H1 (cell line): ENCODE measurements at regions not wholly inside any gene's neighbourhood (a gene's known extent, or its start where the extent isn't known, plus 50 kb on each side); places are given as distances from the start of the nearest gene placed in this dataset.

ENCODE experiments used
- BRCA1 ChIP-seq: IDR thresholded peaks from 2 replicates; pipeline ENCODE4 v1.6.1; 2012; ENCODE audit warnings: low read depth, low read length, improper control_type of control experiment
- CHD1 ChIP-seq: IDR thresholded peaks from 2 replicates; pipeline ENCODE4 v1.6.1; 2012; ENCODE audit warnings: low read depth, low read length, improper control_type of control experiment
- SRF ChIP-seq: IDR thresholded peaks from 2 replicates; pipeline ENCODE4 v1.6.1; 2011; ENCODE audit warnings: mild to moderate bottlenecking, low read depth, low read length, moderate library complexity
- SUZ12 ChIP-seq: fragments of 200-600 bp; sonication (generic); IDR thresholded peaks from 2 replicates; pipeline ENCODE4 v1.6.1; 2012; ENCODE audit warnings: mild to moderate bottlenecking, inconsistent platforms, low read length, moderate library complexity, mixed read lengths
- TF ChIP-seq, protein P1 (sequence below): IDR thresholded peaks from 2 replicates; pipeline ENCODE4 v1.6.1; 2012; ENCODE audit warnings: inconsistent platforms
- TF ChIP-seq, protein P2 (sequence below): IDR thresholded peaks from 2 replicates; pipeline ENCODE4 v1.6.1; 2011; ENCODE audit warnings: low read depth, mild to moderate bottlenecking, low read length; ENCODE audit not compliant: insufficient read depth

DNA sequence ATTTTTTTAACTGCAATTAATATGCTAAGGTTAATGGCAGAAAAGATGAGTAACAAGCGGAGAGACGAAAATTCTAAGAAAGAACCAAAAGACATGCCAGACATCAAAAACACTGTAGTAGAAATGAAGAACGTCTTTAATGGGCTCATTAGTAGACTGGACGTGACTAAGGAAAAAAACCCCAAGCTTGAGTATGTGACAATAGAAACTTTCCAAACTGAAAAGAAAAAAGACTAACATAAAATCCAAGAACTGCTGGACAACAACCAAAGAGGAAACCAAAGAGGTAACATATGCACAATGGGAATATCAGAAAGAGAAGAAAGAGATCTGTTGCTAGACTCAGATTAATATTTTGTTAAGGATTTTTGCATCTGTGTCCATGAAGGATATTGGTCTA is 94.6 kb upstream of the SETMAR start (continued):
- no peak for TF ChIP-seq SRF
- TF ChIP-seq CHD1, result no peak
- no peak for TF ChIP-seq BRCA1
- TF ChIP-seq, protein P1, sequence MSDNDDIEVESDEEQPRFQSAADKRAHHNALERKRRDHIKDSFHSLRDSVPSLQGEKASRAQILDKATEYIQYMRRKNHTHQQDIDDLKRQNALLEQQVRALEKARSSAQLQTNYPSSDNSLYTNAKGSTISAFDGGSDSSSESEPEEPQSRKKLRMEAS, result no peak
- no peak for TF ChIP-seq SUZ12
- TF ChIP-seq, protein P2, sequence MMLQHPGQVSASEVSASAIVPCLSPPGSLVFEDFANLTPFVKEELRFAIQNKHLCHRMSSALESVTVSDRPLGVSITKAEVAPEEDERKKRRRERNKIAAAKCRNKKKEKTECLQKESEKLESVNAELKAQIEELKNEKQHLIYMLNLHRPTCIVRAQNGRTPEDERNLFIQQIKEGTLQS, result no peak
